Spleen (tissue), 11 donors: ENCODE measurements at regions not wholly inside any gene's neighbourhood (a gene's known extent, or its start where the extent isn't known, plus 50 kb on each side); places are given as distances from the start of the nearest gene placed in this dataset.

Source experiments
- DNase-seq: peaks from one replicate; pipeline ENCODE4 v3.0.0-alpha.2; 2020
- H3K27ac ChIP-seq, 8 donors: fragments of 200-600 bp; sonication (generic) in 7 of 8; 1 replicate in 4 of 8; 2 replicates in 4 of 8; pipeline versions ENCODE4 v1.5.0 to v1.8.0; 2016 to 2021; ENCODE audit warnings: inconsistent platforms in 4 of 8, mild to moderate bottlenecking in 4 of 8, moderate library complexity in 1 of 8
- H3K27me3 ChIP-seq, 7 donors: fragments of 200-600 bp; sonication (generic) in 6 of 7; replicated peaks in 1 of 7; 1 replicate in 4 of 7; 2 replicates in 3 of 7; pipeline versions ENCODE4 v1.5.0 to v1.8.0; 2016 to 2021; ENCODE audit warnings: inconsistent platforms in 3 of 7, mild to moderate bottlenecking in 1 of 7
- H3K36me3 ChIP-seq, 6 donors: fragments of 200-600 bp; sonication (generic) in 5 of 6; 1 replicate in 4 of 6; 2 replicates in 2 of 6; pipeline versions ENCODE4 v1.5.0 to v1.8.0; 2016 to 2021; ENCODE audit warnings: inconsistent platforms in 2 of 6
- H3K4me1 ChIP-seq, 6 donors: fragments of 200-600 bp; sonication (generic) in 5 of 6; 1 replicate in 3 of 6; 2 replicates in 3 of 6; pipeline versions ENCODE4 v1.5.0 to v1.8.0; 2016 to 2021; ENCODE audit warnings: inconsistent platforms in 3 of 6
- H3K4me3 ChIP-seq, 8 donors: fragments of 200-600 bp; sonication (generic) in 7 of 8; 1 replicate in 4 of 8; 2 replicates in 4 of 8; pipeline versions ENCODE4 v1.5.0 to v1.8.0; 2016 to 2021; ENCODE audit warnings: inconsistent platforms in 4 of 8, mild to moderate bottlenecking in 4 of 8, moderate library complexity in 2 of 8
- H3K9me3 ChIP-seq, 8 donors: fragments of 200-600 bp; sonication (generic) in 7 of 8; 1 replicate in 4 of 8; 2 replicates in 4 of 8; pipeline versions ENCODE4 v1.5.0 to v1.8.0; 2016 to 2021; ENCODE audit warnings: inconsistent platforms in 4 of 8
- POLR2A ChIP-seq, 3 donors: fragments of 450-650 bp; IDR thresholded peaks; one replicate each; pipeline ENCODE4 v1.5.1; 2017; ENCODE audit warnings: antibody characterized with exemption in 3 of 3, mild to moderate bottlenecking in 1 of 3
- POLR2AphosphoS5 ChIP-seq, 3 donors: sonication (generic); formaldehyde crosslinking; IDR thresholded peaks; one replicate each; pipeline ENCODE4 v1.5.1; 2017; ENCODE audit warnings: antibody characterized with exemption in 3 of 3
- WGBS, 5 donors: extraction: QIAGEN DNeasy Blood & Tissue Kit in 3 of 5; methylation state at CpG; one replicate each; pipeline versions ENCODE4 v1.1.5 to v1.1.7; 2013 to 2018; 5-methylcytosine and 5-hydroxymethylcytosine counted together
- intact Hi-C: fragments of 100-400 bp; cut with DNase I; formaldehyde crosslinking; loops from one replicate; pipeline ENCODE4 v1.15.0; 2023; ENCODE audit warnings: low total_unique reads
- TF ChIP-seq, protein P1 (sequence below), 11 experiments: fragments of 200-600 bp in 7 of 11; fragments of 450-650 bp in 4 of 11; sonication (generic) in 4 of 11; IDR thresholded peaks in 8 of 11; conservative IDR thresholded peaks in 3 of 11; 1 replicate in 7 of 11; 2 replicates in 4 of 11; pipeline versions ENCODE4 v1.4.0 to v1.8.0; 2016 to 2021; ENCODE audit warnings: antibody characterized with exemption in 11 of 11, inconsistent platforms in 4 of 11, mild to moderate bottlenecking in 1 of 11
- donor health status: healthy with polysubstance abuse.
- donor health status: DM: no; HTN: no; CAD: no; lungs with moderate emphysema.
- donor health status: DM: no; HTN: no; CAD: no.
- donor health status: Bipolar disorder and iron deficiency.
- donor health status: healthy.
- donor health status: DM: no; HTN: no; CAD: no.
- donor health status: DM: yes; HTN: yes; CAD: no.

DNA sequence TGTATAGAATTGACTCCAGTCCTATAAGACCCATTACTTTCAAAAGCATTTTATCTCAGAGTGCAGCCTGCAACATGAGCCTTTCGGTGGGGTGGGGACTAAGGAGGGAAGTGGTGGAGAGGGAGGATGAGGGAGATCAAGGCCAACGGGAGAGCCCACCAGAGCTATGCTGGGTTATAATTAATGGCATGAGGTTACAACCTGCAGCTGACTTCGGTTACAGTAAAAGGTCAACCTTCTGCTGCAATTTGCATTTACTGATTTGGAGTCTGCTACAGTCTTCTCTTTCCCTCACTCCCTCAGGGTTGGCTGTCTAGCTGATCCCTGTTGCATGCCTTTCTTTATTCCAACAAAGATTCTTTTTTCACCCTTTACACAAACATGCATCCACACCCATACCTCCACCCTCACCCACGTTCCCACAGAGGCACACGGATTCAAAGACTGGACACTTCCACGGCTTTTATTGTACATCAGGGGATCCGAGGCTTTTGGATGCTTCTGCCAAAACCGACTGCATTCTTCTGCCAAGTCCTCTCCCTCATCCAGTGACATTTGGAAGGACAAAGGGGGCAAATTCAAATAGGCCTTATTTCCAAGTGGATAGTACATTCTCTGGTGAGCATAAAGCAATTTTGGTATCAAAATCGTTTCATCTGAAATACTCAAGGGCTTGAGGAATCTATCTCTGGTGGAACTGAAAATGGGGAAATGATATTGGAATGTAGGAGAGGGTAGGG is 381.2 kb downstream of the NFIB start:
- Histone ChIP-seq H3K36me3 (no peaks in the 10 kb centered on the region), H3K4me1 (no peaks in the 10 kb centered on the region), H3K27ac (no peak overlapping the region), H3K9me3 (no peaks in the 10 kb centered on the region), H3K4me3 (no peak overlapping the region), H3K27me3 (no peaks in the 10 kb centered on the region)
- no peak for TF ChIP-seq POLR2AphosphoS5 (IDR thresholded peaks at IDR 0.05)
- TF ChIP-seq, protein P1, sequence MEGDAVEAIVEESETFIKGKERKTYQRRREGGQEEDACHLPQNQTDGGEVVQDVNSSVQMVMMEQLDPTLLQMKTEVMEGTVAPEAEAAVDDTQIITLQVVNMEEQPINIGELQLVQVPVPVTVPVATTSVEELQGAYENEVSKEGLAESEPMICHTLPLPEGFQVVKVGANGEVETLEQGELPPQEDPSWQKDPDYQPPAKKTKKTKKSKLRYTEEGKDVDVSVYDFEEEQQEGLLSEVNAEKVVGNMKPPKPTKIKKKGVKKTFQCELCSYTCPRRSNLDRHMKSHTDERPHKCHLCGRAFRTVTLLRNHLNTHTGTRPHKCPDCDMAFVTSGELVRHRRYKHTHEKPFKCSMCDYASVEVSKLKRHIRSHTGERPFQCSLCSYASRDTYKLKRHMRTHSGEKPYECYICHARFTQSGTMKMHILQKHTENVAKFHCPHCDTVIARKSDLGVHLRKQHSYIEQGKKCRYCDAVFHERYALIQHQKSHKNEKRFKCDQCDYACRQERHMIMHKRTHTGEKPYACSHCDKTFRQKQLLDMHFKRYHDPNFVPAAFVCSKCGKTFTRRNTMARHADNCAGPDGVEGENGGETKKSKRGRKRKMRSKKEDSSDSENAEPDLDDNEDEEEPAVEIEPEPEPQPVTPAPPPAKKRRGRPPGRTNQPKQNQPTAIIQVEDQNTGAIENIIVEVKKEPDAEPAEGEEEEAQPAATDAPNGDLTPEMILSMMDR (IDR thresholded peaks at IDR 0.05 in 8 of 11, conservative IDR thresholded peaks at IDR 0.05 in 3 of 11), result no peak
- TF ChIP-seq POLR2A (IDR thresholded peaks at IDR 0.05), result no peak
- intact Hi-C loops, result no loop called here
- DNase-seq, result no peak
- WGBS, 5 donors, result 56 to 74% (median 62%) methylated on average over 9 of the region's 9 CpGs

DNA sequence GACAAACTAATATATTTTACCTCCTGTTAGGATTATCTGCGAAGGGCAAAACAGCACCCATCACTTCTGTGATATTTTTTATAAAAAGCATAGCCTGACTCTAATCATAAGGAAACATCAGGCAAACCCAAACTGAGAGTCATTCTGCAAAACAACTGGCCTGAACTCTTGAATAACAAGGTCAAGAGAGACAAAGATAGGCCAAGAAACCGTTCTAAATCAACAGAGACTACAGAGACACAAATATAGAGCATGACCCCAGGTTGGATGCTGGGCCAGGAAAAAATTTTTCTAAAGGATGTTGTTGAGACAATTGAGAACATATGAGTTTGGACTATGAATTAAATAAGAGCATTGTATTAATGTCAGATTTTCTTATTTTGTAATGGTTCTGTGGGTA is 384.9 kb downstream of the NFIB start:
- Histone ChIP-seq H3K4me1 (no peaks in the 10 kb centered on the region), H3K27me3 (no peaks in the 10 kb centered on the region), H3K9me3 (peaks cover 0 to 4% (median 0%) of the 10 kb centered on the region in 8 donors), H3K36me3 (no peaks in the 10 kb centered on the region), H3K27ac (no peak overlapping the region), H3K4me3 (no peak overlapping the region)
- TF ChIP-seq POLR2A (IDR thresholded peaks at IDR 0.05), result no peak
- TF ChIP-seq, protein P1 (IDR thresholded peaks at IDR 0.05 in 8 of 11, conservative IDR thresholded peaks at IDR 0.05 in 3 of 11), result no peak
- TF ChIP-seq POLR2AphosphoS5 (IDR thresholded peaks at IDR 0.05), result no peak
- no peak for DNase-seq
- WGBS, 5 donors, result 50 to 76% (median 60%) methylated on average over 2 of the region's 2 CpGs
- intact Hi-C loops, result no loop called here

DNA sequence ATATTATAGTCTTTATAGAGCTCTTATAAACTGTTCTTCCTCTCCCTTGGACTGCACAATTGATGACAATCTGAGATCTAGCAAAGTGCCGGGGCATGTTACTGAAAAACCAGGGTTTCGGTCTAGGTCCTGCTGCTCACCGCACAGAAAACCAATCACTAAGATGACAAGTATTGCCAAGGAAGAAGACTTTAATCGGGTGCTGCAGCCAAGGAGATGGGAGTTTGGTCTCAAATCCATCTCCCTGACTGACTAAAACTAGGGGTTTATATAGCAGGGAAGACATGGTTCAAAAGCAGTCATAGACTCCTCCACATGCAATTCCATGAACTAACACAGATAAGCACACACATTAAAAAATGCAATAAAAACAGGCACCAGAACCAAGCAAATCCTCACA is 390.6 kb downstream of the NFIB start:
- no peak for DNase-seq
- H3K9me3 ChIP-seq, result peaks cover 0 to 13% (median 2%) of the 10 kb centered on the region in 8 donors
- H3K27ac ChIP-seq, result no peak overlapping the region
- H3K4me3 ChIP-seq, result no peak overlapping the region
- WGBS, 5 donors, result 87 to 96% (median 93%) methylated on average over 4 of the region's 4 CpGs
- H3K36me3 ChIP-seq, result no peaks in the 10 kb centered on the region
- no peaks in the 10 kb centered on the region for H3K27me3 ChIP-seq
- TF ChIP-seq POLR2AphosphoS5 (IDR thresholded peaks at IDR 0.05) (no peak), POLR2A (IDR thresholded peaks at IDR 0.05) (no peak)
- TF ChIP-seq, protein P1 (IDR thresholded peaks at IDR 0.05 in 8 of 11, conservative IDR thresholded peaks at IDR 0.05 in 3 of 11), result no peak
- no peaks in the 10 kb centered on the region for H3K4me1 ChIP-seq
- intact Hi-C loops, result no loop called here

DNA sequence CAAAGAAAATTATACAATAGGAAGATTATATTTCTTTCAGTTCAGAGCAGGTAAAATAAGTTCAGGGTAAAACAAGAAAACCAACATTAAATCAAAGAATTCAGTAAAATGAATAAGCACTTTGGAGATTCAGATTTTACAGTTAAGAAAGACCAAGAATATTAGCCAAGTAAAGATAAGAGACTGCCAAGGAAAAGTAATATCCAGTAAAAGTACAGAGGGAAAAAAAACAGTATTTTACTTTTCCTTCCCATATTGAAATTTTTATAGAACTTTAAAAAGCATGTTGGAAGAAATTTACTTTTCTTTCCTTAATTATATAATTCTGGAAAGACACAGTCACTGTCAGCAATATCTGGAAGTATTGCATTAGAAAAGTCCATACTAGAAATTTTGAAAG is 393.4 kb downstream of the NFIB start:
- Histone ChIP-seq H3K9me3 (peaks cover 0 to 13% (median 2%) of the 10 kb centered on the region in 8 donors), H3K27me3 (no peaks in the 10 kb centered on the region), H3K4me1 (no peaks in the 10 kb centered on the region), H3K36me3 (no peaks in the 10 kb centered on the region), H3K4me3 (no peak overlapping the region), H3K27ac (no peak overlapping the region)
- DNase-seq, result no peak
- TF ChIP-seq, protein P1 (IDR thresholded peaks at IDR 0.05 in 8 of 11, conservative IDR thresholded peaks at IDR 0.05 in 3 of 11), result no peak
- TF ChIP-seq POLR2A (IDR thresholded peaks at IDR 0.05), result no peak
- TF ChIP-seq POLR2AphosphoS5 (IDR thresholded peaks at IDR 0.05), result no peak
- intact Hi-C loops, result no loop called here
